ENCODE measurements at regions not wholly inside any gene's neighbourhood (a gene's known extent, or its start where the extent isn't known, plus 50 kb on each side); places are given as distances from the start of the nearest gene placed in this dataset.
"Not testable (repeated sequence)": the region's sequence is repeated elsewhere in the genome, so short reads cannot be mapped to it uniquely, and the experiment has no call there.

DNA sequence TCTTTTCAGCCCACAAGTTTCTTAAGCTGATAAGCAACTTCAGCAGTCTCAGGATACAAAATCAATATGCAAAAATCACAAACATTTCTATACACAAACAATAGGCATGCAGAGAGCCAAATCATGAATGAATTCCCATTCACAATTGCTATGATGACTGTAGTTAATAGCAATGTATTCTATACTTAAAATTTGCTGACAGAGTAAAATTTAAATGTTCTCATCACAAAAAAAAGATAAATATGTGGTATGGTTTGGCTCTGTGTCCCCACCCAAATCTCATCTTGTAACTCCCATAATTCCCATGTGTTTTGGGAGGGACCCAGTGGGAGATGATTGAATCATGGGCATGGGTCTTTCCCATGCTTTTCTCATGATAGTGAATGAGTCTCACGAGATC lies 360.2 kb downstream of the PID1 start:
- H3K79me2 ChIP-seq (ENCODE audit: control insufficient read depth, insufficient read depth, low read length, unreplicated experiment); H3K36me3 ChIP-seq (ENCODE audit: insufficient read depth, low read length); H2AFZ ChIP-seq (ENCODE audit: low read length, unreplicated experiment); H3K4me1 ChIP-seq (ENCODE audit: control insufficient read depth, insufficient read depth, low read length, unreplicated experiment); H3K27me3 ChIP-seq (ENCODE audit: insufficient read depth, low read length); H3K4me3 ChIP-seq (ENCODE audit: low read depth, low read length); H3K27ac ChIP-seq (ENCODE audit: low read depth, low read length): not testable (repeated sequence)

DNA sequence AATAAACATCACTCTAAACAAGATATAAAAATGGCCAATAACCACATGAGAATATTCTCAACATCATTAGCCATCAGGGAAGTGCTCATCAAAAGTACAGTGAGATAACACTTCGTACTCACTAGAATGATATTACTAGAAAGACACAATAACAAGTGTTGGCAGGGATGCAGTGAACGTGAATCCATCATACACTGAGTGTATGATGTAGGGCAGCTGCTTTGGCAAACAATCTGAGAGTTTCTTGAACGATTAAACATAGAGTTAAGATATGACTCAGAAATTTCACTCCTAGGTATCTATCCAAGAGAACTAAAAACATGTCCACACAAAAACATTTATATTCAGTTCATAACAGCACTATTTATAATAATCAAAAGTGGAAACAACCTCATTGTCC lies 368.9 kb downstream of the PID1 start:
- no peak overlapping the region for H2AFZ ChIP-seq (ENCODE audit: low read length, unreplicated experiment)
- H3K79me2 ChIP-seq (ENCODE audit: control insufficient read depth, insufficient read depth, low read length, unreplicated experiment) = no peaks in the 10 kb centered on the region
- H3K4me1 ChIP-seq (ENCODE audit: control insufficient read depth, insufficient read depth, low read length, unreplicated experiment) = no peaks in the 10 kb centered on the region
- no peaks in the 10 kb centered on the region for H3K36me3 ChIP-seq (ENCODE audit: insufficient read depth, low read length)
- no peak overlapping the region for H3K4me3 ChIP-seq (ENCODE audit: low read depth, low read length)
- H3K27me3 ChIP-seq (ENCODE audit: insufficient read depth, low read length) = no peaks in the 10 kb centered on the region
- H3K27ac ChIP-seq (ENCODE audit: low read depth, low read length) = no peak overlapping the region

DNA sequence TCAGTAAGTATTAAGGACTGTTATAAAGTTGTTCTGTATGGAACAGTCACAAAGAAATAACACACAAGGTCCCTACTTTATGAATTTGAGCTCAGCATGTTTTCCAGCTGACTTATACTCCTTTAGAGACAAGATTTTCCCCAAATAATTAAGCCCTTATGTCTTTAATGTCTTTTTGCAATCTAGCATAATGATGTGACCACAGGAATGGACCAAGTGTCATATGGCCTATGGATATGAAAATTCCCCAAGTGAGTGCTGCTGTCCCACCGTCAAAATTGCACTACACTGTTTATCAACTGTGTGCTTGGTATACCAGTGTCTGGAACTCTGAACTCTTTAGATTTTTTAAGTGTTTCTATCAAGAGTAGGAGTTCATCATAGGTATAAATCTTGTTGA lies 369.6 kb downstream of the PID1 start:
- H2AFZ ChIP-seq (ENCODE audit: low read length, unreplicated experiment) = no peak overlapping the region
- no peak overlapping the region for H3K27ac ChIP-seq (ENCODE audit: low read depth, low read length)
- H3K79me2 ChIP-seq (ENCODE audit: control insufficient read depth, insufficient read depth, low read length, unreplicated experiment) = no peaks in the 10 kb centered on the region
- no peaks in the 10 kb centered on the region for H3K36me3 ChIP-seq (ENCODE audit: insufficient read depth, low read length)
- H3K4me3 ChIP-seq (ENCODE audit: low read depth, low read length) = no peak overlapping the region
- no peaks in the 10 kb centered on the region for H3K4me1 ChIP-seq (ENCODE audit: control insufficient read depth, insufficient read depth, low read length, unreplicated experiment)
- no peaks in the 10 kb centered on the region for H3K27me3 ChIP-seq (ENCODE audit: insufficient read depth, low read length)

DNA sequence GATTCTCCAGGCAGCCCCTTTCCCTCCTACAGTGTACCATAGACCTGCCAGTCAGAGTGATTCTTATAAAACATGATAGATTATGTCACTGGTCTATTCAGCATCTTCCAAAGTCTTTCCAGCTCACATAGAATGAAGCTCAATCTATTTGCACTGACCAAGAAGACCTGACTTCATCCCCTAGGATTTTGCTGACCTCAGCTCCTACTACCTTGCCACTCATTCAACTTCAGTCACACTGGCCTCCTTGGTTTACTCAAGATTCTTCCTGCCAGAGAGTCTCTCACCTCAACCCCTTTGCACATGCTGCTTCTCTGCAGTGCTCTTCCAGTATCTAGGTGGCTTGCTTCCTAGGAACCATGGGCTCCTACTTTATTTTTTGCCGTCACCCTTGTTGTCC lies 392.9 kb downstream of the PID1 start:
- no peak overlapping the region for H3K4me3 ChIP-seq (ENCODE audit: low read depth, low read length)
- H3K4me1 ChIP-seq (ENCODE audit: control insufficient read depth, insufficient read depth, low read length, unreplicated experiment) = peaks cover 7% of the 10 kb centered on the region
- H3K27ac ChIP-seq (ENCODE audit: low read depth, low read length) = no peak overlapping the region
- no peaks in the 10 kb centered on the region for H3K27me3 ChIP-seq (ENCODE audit: insufficient read depth, low read length)
- H3K36me3 ChIP-seq (ENCODE audit: insufficient read depth, low read length) = no peaks in the 10 kb centered on the region
- H3K79me2 ChIP-seq (ENCODE audit: control insufficient read depth, insufficient read depth, low read length, unreplicated experiment) = no peaks in the 10 kb centered on the region
- no peak overlapping the region for H2AFZ ChIP-seq (ENCODE audit: low read length, unreplicated experiment)

DNA sequence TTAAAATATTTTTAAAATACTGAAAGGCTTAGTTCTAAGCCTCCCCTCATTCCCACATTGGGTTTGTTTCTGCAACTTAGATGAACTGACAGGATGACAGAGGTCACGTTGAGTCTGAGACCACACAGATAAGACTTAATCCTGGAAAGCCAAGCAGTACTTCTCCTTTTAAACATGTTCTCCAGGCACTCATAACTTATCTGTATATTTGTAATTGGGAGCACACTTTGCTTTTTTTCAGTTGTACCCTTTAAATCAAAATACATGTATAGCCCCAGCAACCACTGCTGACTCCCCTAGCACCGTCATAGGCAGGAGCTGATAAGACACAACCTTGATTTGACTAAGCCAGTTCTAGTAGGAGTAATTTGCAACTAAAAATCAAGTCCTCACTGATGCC lies 394.8 kb downstream of the PID1 start:
- H3K79me2 ChIP-seq (ENCODE audit: control insufficient read depth, insufficient read depth, low read length, unreplicated experiment) = no peaks in the 10 kb centered on the region
- no peak overlapping the region for H3K27ac ChIP-seq (ENCODE audit: low read depth, low read length)
- H3K36me3 ChIP-seq (ENCODE audit: insufficient read depth, low read length) = no peaks in the 10 kb centered on the region
- H3K4me3 ChIP-seq (ENCODE audit: low read depth, low read length) = no peak overlapping the region
- no peak overlapping the region for H2AFZ ChIP-seq (ENCODE audit: low read length, unreplicated experiment)
- H3K4me1 ChIP-seq (ENCODE audit: control insufficient read depth, insufficient read depth, low read length, unreplicated experiment) = peaks cover 7% of the 10 kb centered on the region
- H3K27me3 ChIP-seq (ENCODE audit: insufficient read depth, low read length) = no peaks in the 10 kb centered on the region

DNA sequence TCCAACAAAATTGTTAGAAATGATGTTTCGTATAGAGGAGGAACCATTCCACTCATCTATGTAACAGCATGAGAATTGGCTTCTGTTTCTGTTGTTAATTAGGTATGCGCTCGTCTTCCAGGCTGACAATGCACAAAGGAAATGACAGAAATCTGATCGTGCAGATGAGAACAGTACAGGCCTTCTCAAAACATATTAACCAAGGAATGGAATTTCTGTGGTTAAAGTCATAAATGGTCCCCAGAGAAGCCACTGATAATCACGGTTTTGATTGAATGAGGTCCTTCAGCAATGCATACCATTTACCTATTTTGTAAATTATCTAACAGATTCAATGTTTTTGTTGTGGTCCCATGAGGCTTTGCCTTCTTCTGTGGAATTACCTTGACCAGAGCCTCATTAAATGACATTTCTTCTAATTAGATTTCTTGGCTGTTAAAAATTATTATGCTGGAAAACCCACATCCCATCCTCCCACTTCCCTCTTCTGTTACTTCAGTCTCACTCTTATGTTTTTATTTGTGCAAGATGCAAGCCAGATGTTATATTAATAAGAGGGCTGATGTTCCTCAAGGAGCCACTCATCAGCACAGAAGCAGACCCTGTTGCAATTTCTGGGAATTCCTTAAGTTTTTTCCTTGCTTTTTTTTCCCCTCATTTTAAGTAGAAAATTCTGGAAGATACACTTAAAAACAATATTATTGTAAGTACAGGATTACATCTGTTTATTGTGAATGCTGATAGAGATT lies 395.8 kb downstream of the PID1 start:
- H2AFZ ChIP-seq (ENCODE audit: low read length, unreplicated experiment) = no peak overlapping the region
- no peak overlapping the region for H3K4me3 ChIP-seq (ENCODE audit: low read depth, low read length)
- H3K27ac ChIP-seq (ENCODE audit: low read depth, low read length) = no peak overlapping the region
- no peaks in the 10 kb centered on the region for H3K36me3 ChIP-seq (ENCODE audit: insufficient read depth, low read length)
- no peaks in the 10 kb centered on the region for H3K27me3 ChIP-seq (ENCODE audit: insufficient read depth, low read length)
- H3K79me2 ChIP-seq (ENCODE audit: control insufficient read depth, insufficient read depth, low read length, unreplicated experiment) = no peaks in the 10 kb centered on the region
- H3K4me1 ChIP-seq (ENCODE audit: control insufficient read depth, insufficient read depth, low read length, unreplicated experiment) = peaks cover 7% of the 10 kb centered on the region

DNA sequence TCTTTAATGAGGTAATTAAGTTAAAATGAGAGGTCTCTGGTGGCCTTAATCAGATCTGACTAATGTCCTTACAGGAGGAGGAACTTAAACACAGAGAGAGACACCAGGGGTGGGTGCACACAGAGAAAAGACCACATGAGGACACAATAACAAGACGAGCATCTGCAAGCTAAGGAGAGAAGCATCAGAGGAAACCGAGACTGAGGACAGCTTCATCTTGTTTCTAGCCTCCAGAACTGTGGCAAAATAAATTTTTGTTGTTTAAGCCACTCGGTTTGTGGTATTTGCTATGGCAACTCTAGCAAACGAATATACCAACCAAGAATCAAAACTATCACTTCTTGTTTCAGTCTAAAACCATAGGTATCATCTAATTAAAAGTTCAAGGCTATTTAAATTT lies 400.1 kb downstream of the PID1 start:
- no peaks in the 10 kb centered on the region for H3K27me3 ChIP-seq (ENCODE audit: insufficient read depth, low read length)
- peaks cover 11% of the 10 kb centered on the region for H3K4me1 ChIP-seq (ENCODE audit: control insufficient read depth, insufficient read depth, low read length, unreplicated experiment)
- H3K4me3 ChIP-seq (ENCODE audit: low read depth, low read length) = no peak overlapping the region
- no peak overlapping the region for H3K27ac ChIP-seq (ENCODE audit: low read depth, low read length)
- H3K36me3 ChIP-seq (ENCODE audit: insufficient read depth, low read length) = no peaks in the 10 kb centered on the region
- H3K79me2 ChIP-seq (ENCODE audit: control insufficient read depth, insufficient read depth, low read length, unreplicated experiment) = no peaks in the 10 kb centered on the region
- no peak overlapping the region for H2AFZ ChIP-seq (ENCODE audit: low read length, unreplicated experiment)

DNA sequence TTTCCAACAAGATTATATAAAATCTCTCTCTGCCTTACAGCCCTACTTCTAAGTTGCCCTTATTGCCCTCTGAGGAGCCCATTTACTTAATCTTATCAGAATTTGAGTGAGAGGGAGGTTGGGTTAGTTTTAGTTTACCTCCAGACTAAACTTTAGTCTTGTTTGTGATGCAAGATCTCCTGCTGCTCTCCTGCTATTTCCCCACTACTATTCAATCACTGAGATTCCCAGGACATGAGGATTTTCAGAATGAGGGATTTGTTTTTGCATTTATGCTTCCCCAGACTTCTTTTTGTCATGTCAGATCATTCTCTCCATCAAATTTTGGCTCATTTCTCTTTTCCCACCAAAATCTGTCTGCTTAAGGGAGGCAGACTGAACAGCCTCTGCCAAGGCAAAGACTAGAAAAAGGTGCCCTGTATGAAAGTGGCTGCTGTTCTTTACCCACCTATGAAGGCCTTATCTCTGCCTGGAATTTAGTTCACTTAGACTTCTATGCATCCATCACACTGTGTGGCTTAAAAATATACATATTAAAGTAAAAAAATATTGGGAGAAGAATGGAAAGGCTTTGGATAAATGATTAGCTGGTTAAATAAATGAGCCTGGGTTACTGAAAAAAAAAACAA lies 401.3 kb downstream of the PID1 start:
- no peaks in the 10 kb centered on the region for H3K27me3 ChIP-seq (ENCODE audit: insufficient read depth, low read length)
- no peak overlapping the region for H3K27ac ChIP-seq (ENCODE audit: low read depth, low read length)
- no peaks in the 10 kb centered on the region for H3K36me3 ChIP-seq (ENCODE audit: insufficient read depth, low read length)
- peak overlapping the region; percentile 55 for H2AFZ ChIP-seq (ENCODE audit: low read length, unreplicated experiment)
- no peaks in the 10 kb centered on the region for H3K79me2 ChIP-seq (ENCODE audit: control insufficient read depth, insufficient read depth, low read length, unreplicated experiment)
- peaks cover 4% of the 10 kb centered on the region for H3K4me1 ChIP-seq (ENCODE audit: control insufficient read depth, insufficient read depth, low read length, unreplicated experiment)
- H3K4me3 ChIP-seq (ENCODE audit: low read depth, low read length) = peak overlapping the region; percentile 41

DNA sequence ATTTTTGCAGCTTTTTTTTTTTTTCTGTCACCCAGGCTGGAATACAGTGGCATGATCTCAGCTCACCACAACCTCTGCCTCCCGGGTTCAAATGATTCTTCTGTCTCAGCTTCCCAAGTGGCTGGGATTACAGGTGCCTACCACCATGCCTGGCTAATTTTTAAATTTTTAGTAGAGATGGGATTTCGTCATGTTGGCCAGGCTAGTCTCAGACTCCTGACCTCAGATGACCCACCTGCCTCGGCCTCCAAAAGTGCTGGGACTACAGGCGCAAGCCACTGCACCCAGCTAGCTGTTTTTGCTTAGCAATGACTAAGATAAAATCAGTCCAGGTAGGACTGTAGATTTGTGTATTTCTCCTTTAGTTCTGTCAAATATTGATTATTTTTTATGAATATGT lies 403.7 kb downstream of the PID1 start:
- Histone ChIP-seq H2AFZ (ENCODE audit: low read length, unreplicated experiment) (no peak overlapping the region), H3K27me3 (ENCODE audit: insufficient read depth, low read length) (no peaks in the 10 kb centered on the region), H3K36me3 (ENCODE audit: insufficient read depth, low read length) (no peaks in the 10 kb centered on the region), H3K4me3 (ENCODE audit: low read depth, low read length) (no peak overlapping the region), H3K4me1 (ENCODE audit: control insufficient read depth, insufficient read depth, low read length, unreplicated experiment) (peaks cover 4% of the 10 kb centered on the region), H3K79me2 (ENCODE audit: control insufficient read depth, insufficient read depth, low read length, unreplicated experiment) (no peaks in the 10 kb centered on the region), H3K27ac (ENCODE audit: low read depth, low read length) (no peak overlapping the region)

DNA sequence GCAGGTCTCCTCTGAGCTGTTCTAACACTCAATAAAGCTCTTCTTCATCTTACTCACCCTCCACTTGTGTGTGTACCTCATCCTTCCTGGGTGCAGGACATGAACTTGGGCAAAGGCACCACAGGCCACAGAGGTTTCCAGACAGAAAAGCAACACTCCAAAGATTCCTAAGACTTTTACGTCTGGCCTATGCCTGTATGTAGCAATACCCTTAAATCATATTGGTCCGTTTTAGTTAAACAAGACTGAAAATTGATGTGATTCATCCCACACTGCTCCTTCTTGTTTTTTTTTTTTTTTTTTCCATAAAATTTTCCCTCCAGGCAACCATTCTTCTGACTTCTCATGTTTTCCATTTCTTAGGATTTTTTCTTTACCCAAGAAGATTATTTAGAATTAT lies 404.3 kb downstream of the PID1 start:
- H3K4me3 ChIP-seq (ENCODE audit: low read depth, low read length) = no peak overlapping the region
- no peaks in the 10 kb centered on the region for H3K36me3 ChIP-seq (ENCODE audit: insufficient read depth, low read length)
- peaks cover 4% of the 10 kb centered on the region for H3K4me1 ChIP-seq (ENCODE audit: control insufficient read depth, insufficient read depth, low read length, unreplicated experiment)
- H2AFZ ChIP-seq (ENCODE audit: low read length, unreplicated experiment) = no peak overlapping the region
- no peaks in the 10 kb centered on the region for H3K27me3 ChIP-seq (ENCODE audit: insufficient read depth, low read length)
- no peak overlapping the region for H3K27ac ChIP-seq (ENCODE audit: low read depth, low read length)
- no peaks in the 10 kb centered on the region for H3K79me2 ChIP-seq (ENCODE audit: control insufficient read depth, insufficient read depth, low read length, unreplicated experiment)

DNA sequence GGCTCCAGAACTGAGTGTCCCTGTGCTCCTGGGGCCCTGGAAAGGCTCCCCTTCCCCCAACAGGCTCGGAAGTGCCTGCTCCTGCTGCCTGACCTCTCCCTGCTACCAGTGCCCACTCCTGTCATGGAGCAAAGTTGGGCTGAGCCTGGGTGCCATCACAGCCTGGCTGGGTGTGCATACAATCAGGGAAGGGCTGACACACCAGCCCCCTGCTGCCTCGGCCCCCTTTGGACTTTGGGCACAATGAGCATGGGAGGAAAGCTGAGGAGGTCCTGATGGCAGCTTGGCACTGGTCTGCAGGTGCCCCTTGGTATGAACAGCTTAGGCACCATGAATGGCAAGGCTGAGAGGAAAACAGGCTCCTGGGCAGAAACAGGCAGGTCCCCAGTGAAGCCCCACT lies 405.0 kb downstream of the PID1 start:
- H3K36me3 ChIP-seq (ENCODE audit: insufficient read depth, low read length) = no peaks in the 10 kb centered on the region
- no peaks in the 10 kb centered on the region for H3K27me3 ChIP-seq (ENCODE audit: insufficient read depth, low read length)
- no peak overlapping the region for H3K4me3 ChIP-seq (ENCODE audit: low read depth, low read length)
- H2AFZ ChIP-seq (ENCODE audit: low read length, unreplicated experiment) = no peak overlapping the region
- H3K4me1 ChIP-seq (ENCODE audit: control insufficient read depth, insufficient read depth, low read length, unreplicated experiment) = peaks cover 4% of the 10 kb centered on the region
- no peaks in the 10 kb centered on the region for H3K79me2 ChIP-seq (ENCODE audit: control insufficient read depth, insufficient read depth, low read length, unreplicated experiment)
- H3K27ac ChIP-seq (ENCODE audit: low read depth, low read length) = no peak overlapping the region

Data from ACC112 (cell line).